SJSA1 (cell line): ENCODE measurements at regions not wholly inside any gene's neighbourhood (a gene's known extent, or its start where the extent isn't known, plus 50 kb on each side); places are given as distances from the start of the nearest gene placed in this dataset.
"Not testable (repeated sequence)": the region's sequence is repeated elsewhere in the genome, so short reads cannot be mapped to it uniquely, and the experiment has no call there.

Experiments
- DNase-seq, 2 experiments: peaks; one replicate each; pipeline ENCODE4 v3.0.0-alpha.2; 2015 to 2020; ENCODE audit warnings: low spot score in 2 of 2, low read depth in 1 of 2
- H3K27ac ChIP-seq: fragments of 250-450 bp; sonication (Bioruptor Pico); 2 replicates; pipeline ENCODE4 v1.5.1; 2020; ENCODE audit warnings: mild to moderate bottlenecking, moderate library complexity
- H3K27me3 ChIP-seq: fragments of 250-450 bp; sonication (Bioruptor Pico); replicated peaks from 2 replicates; pipeline ENCODE4 v1.5.1; 2020; ENCODE audit warnings: mild to moderate bottlenecking, moderate library complexity
- H3K36me3 ChIP-seq: fragments of 250-450 bp; sonication (Bioruptor Pico); 2 replicates; pipeline ENCODE4 v1.5.1; 2020; ENCODE audit warnings: mild to moderate bottlenecking
- H3K4me1 ChIP-seq: fragments of 250-450 bp; sonication (Bioruptor Pico); replicated peaks from 2 replicates; pipeline ENCODE4 v1.6.1; 2021; ENCODE audit warnings: mild to moderate bottlenecking
- H3K4me3 ChIP-seq: fragments of 250-450 bp; sonication (Bioruptor Pico); 2 replicates; pipeline ENCODE4 v1.5.1; 2020; ENCODE audit warnings: mild to moderate bottlenecking
- H3K9me3 ChIP-seq: fragments of 250-450 bp; sonication (Bioruptor Pico); replicated peaks from 2 replicates; pipeline ENCODE4 v1.5.1; 2020; ENCODE audit warnings: mild to moderate bottlenecking

GRCh38 chr3:16063603-16064002 lies 110.9 kb upstream of the GALNT15 start:
- no peak for DNase-seq
- Histone ChIP-seq H3K4me1 (peaks cover 83% of the 10 kb centered on the region), H3K4me3 (no peak overlapping the region), H3K27ac (no peak overlapping the region), H3K27me3 (no peaks in the 10 kb centered on the region), H3K36me3 (no peaks in the 10 kb centered on the region), H3K9me3 (no peaks in the 10 kb centered on the region)

GRCh38 chr3:16064642-16065414 lies 109.7 kb upstream of the GALNT15 start:
- no peaks in the 10 kb centered on the region for H3K9me3 ChIP-seq
- peak; percentile 79 to 83 for DNase-seq
- H3K4me3 ChIP-seq = no peak overlapping the region
- H3K36me3 ChIP-seq = no peaks in the 10 kb centered on the region
- H3K4me1 ChIP-seq = peaks cover 83% of the 10 kb centered on the region
- no peaks in the 10 kb centered on the region for H3K27me3 ChIP-seq
- peak overlapping the region; percentile 86 for H3K27ac ChIP-seq

GRCh38 chr3:16066545-16066944 lies 107.9 kb upstream of the GALNT15 start:
- no peak overlapping the region for H3K4me3 ChIP-seq
- no peaks in the 10 kb centered on the region for H3K27me3 ChIP-seq
- no peaks in the 10 kb centered on the region for H3K9me3 ChIP-seq
- H3K4me1 ChIP-seq = peaks cover 72% of the 10 kb centered on the region
- peak overlapping the region; percentile 78; the same call in 1 of the 2 replicates for H3K27ac ChIP-seq
- H3K36me3 ChIP-seq = no peaks in the 10 kb centered on the region
- DNase-seq = no peak

- Histone ChIP-seq H3K4me3 (no peak overlapping the region), H3K4me1 (peaks cover 68% of the 10 kb centered on the region), H3K36me3 (no peaks in the 10 kb centered on the region), H3K27ac (peak overlapping the region; percentile 78), H3K27me3 (no peaks in the 10 kb centered on the region), H3K9me3 (no peaks in the 10 kb centered on the region)
- DNase-seq = no peak
These were observed 107.5 kb upstream of the GALNT15 start for GRCh38 chr3:16066975-16067374.

GRCh38 chr3:16067837-16068471 lies 106.5 kb upstream of the GALNT15 start:
- no peaks in the 10 kb centered on the region for H3K9me3 ChIP-seq
- H3K4me1 ChIP-seq = peaks cover 63% of the 10 kb centered on the region
- DNase-seq = peak in 1 of 2 experiments; percentile 59
- H3K4me3 ChIP-seq = no peak overlapping the region
- no peaks in the 10 kb centered on the region for H3K27me3 ChIP-seq
- peak overlapping the region; percentile 78 for H3K27ac ChIP-seq
- no peaks in the 10 kb centered on the region for H3K36me3 ChIP-seq

GRCh38 chr3:16069149-16069922 lies 105.1 kb upstream of the GALNT15 start:
- peak; percentile 55 to 91 for DNase-seq
- peaks cover 72% of the 10 kb centered on the region for H3K4me1 ChIP-seq

GRCh38 chr3:16070707-16071106 lies 103.8 kb upstream of the GALNT15 start:
- H3K27ac ChIP-seq = no peak overlapping the region
- no peaks in the 10 kb centered on the region for H3K9me3 ChIP-seq
- H3K27me3 ChIP-seq = no peaks in the 10 kb centered on the region
- no peaks in the 10 kb centered on the region for H3K36me3 ChIP-seq
- no peak overlapping the region for H3K4me3 ChIP-seq
- peaks cover 70% of the 10 kb centered on the region for H3K4me1 ChIP-seq
- DNase-seq = no peak

More at GRCh38 chr3:16069149-16069922, 105.1 kb upstream of the GALNT15 start:
- H3K27ac ChIP-seq = peak overlapping the region; percentile 78
- H3K9me3 ChIP-seq = no peaks in the 10 kb centered on the region
- H3K27me3 ChIP-seq = no peaks in the 10 kb centered on the region
- H3K36me3 ChIP-seq = no peaks in the 10 kb centered on the region
- no peak overlapping the region for H3K4me3 ChIP-seq

- no peak overlapping the region for H3K4me3 ChIP-seq
- H3K27me3 ChIP-seq = no peaks in the 10 kb centered on the region
- no peak for DNase-seq
- no peaks in the 10 kb centered on the region for H3K9me3 ChIP-seq
- H3K36me3 ChIP-seq = no peaks in the 10 kb centered on the region
- H3K4me1 ChIP-seq = peaks cover 66% of the 10 kb centered on the region
- H3K27ac ChIP-seq = no peak overlapping the region
These were observed 103.3 kb upstream of the GALNT15 start for GRCh38 chr3:16071206-16071605.

- DNase-seq = no peak
- Histone ChIP-seq H3K4me1 (peaks cover 61% of the 10 kb centered on the region), H3K36me3 (no peaks in the 10 kb centered on the region), H3K27ac (no peak overlapping the region), H3K4me3 (no peak overlapping the region), H3K9me3 (no peaks in the 10 kb centered on the region), H3K27me3 (no peaks in the 10 kb centered on the region)
These were observed 101.9 kb upstream of the GALNT15 start for GRCh38 chr3:16072420-16073110.

GRCh38 chr3:16073203-16073602 lies 101.3 kb upstream of the GALNT15 start:
- DNase-seq = no peak
- Histone ChIP-seq H3K4me1 (peaks cover 61% of the 10 kb centered on the region), H3K4me3 (no peak overlapping the region), H3K27ac (no peak overlapping the region), H3K9me3 (no peaks in the 10 kb centered on the region), H3K36me3 (no peaks in the 10 kb centered on the region), H3K27me3 (no peaks in the 10 kb centered on the region)

- DNase-seq, H3K27me3 ChIP-seq, H3K36me3 ChIP-seq, H3K4me3 ChIP-seq, H3K9me3 ChIP-seq: not testable (repeated sequence)
- peak overlapping the region; percentile 61 for H3K27ac ChIP-seq
- H3K4me1 ChIP-seq = peaks cover 55% of the 10 kb centered on the region
These were observed 100.3 kb upstream of the GALNT15 start for GRCh38 chr3:16073990-16074671.

- Histone ChIP-seq H3K27me3 (no peaks in the 10 kb centered on the region), H3K36me3 (no peaks in the 10 kb centered on the region), H3K27ac (no peak overlapping the region), H3K4me3 (no peak overlapping the region), H3K4me1 (peaks cover 48% of the 10 kb centered on the region), H3K9me3 (no peaks in the 10 kb centered on the region)
- DNase-seq = no peak
These were observed 98.8 kb upstream of the GALNT15 start for GRCh38 chr3:16075647-16076046.

- no peak for DNase-seq
- peaks cover 2% of the 10 kb centered on the region; the same call in 1 of the 2 replicates for H3K9me3 ChIP-seq
- no peak overlapping the region for H3K27ac ChIP-seq
- H3K4me3 ChIP-seq = no peak overlapping the region
- no peaks in the 10 kb centered on the region for H3K27me3 ChIP-seq
- peaks cover 48% of the 10 kb centered on the region for H3K4me1 ChIP-seq
- H3K36me3 ChIP-seq = no peaks in the 10 kb centered on the region
These were observed 97.9 kb upstream of the GALNT15 start for GRCh38 chr3:16076564-16076963.
